HEK293T (cell line): ENCODE measurements at regions not wholly inside any gene's neighbourhood (a gene's known extent, or its start where the extent isn't known, plus 50 kb on each side); places are given as distances from the start of the nearest gene placed in this dataset.

ENCODE experiments used
- CTCF ChIA-PET: fragments of 350-600 bp; formaldehyde crosslinking; extraction: SDS; loops from one replicate; lab custom pipeline; 2021; ENCODE audit warnings: antibody characterized with exemption, inconsistent platforms; lab: Yijun Ruan, JAX
- POLR2A ChIA-PET: fragments of 350-600 bp; formaldehyde crosslinking; extraction: SDS; loops from one replicate; lab custom pipeline; 2020; ENCODE audit warnings: antibody characterized with exemption, inconsistent platforms; lab: Yijun Ruan, JAX
- DNase-seq: peaks from one replicate; pipeline ENCODE4 v3.0.0; 2012; ENCODE audit warnings: mixed read lengths; ENCODE audit errors: extremely low spot score
- ARNT ChIP-seq: fragments of 450-650 bp; IDR thresholded peaks from 2 replicates; pipeline ENCODE4 v1.6.1; 2017; ENCODE audit warnings: mild to moderate bottlenecking
- BHLHE40 ChIP-seq: fragments of 450-650 bp; IDR thresholded peaks from 2 replicates; pipeline ENCODE4 v1.6.1; 2016; ENCODE audit warnings: mild to moderate bottlenecking, moderate library complexity, borderline replicate concordance
- CTBP1 ChIP-seq: fragments of 450-650 bp; IDR thresholded peaks from 2 replicates; pipeline ENCODE4 v1.6.1; 2016; ENCODE audit warnings: borderline replicate concordance
- ELF4 ChIP-seq: fragments of 450-650 bp; IDR thresholded peaks from 2 replicates; pipeline ENCODE4 v1.6.1; 2017; ENCODE audit warnings: antibody characterized with exemption
- FOXA1 ChIP-seq: fragments of 450-650 bp; IDR thresholded peaks from 2 replicates; pipeline ENCODE4 v1.6.1; 2016; ENCODE audit warnings: mild to moderate bottlenecking
- FOXK2 ChIP-seq: fragments of 450-650 bp; IDR thresholded peaks from 2 replicates; pipeline ENCODE4 v1.6.1; 2016; ENCODE audit warnings: mild to moderate bottlenecking
- FOXM1 ChIP-seq: fragments of 450-650 bp; IDR thresholded peaks from 2 replicates; pipeline ENCODE4 v1.6.1; 2017; ENCODE audit warnings: mild to moderate bottlenecking, borderline replicate concordance
- HDGF ChIP-seq: fragments of 450-650 bp; IDR thresholded peaks from 2 replicates; pipeline ENCODE4 v1.6.1; 2017; ENCODE audit warnings: antibody characterized with exemption, borderline replicate concordance
- L3MBTL2 ChIP-seq: fragments of 450-650 bp; conservative IDR thresholded peaks from 2 replicates; pipeline ENCODE4 v1.6.1; 2016; ENCODE audit warnings: mild to moderate bottlenecking
- LEF1 ChIP-seq: fragments of 450-650 bp; IDR thresholded peaks from 2 replicates; pipeline ENCODE4 v1.6.1; 2017; ENCODE audit warnings: mild to moderate bottlenecking, borderline replicate concordance
- NFRKB ChIP-seq: fragments of 450-650 bp; IDR thresholded peaks from 2 replicates; pipeline ENCODE4 v1.6.1; 2016; ENCODE audit warnings: mild to moderate bottlenecking, moderate library complexity
- PKNOX1 ChIP-seq: fragments of 450-650 bp; IDR thresholded peaks from 2 replicates; pipeline ENCODE4 v1.6.1; 2016
- SP1 ChIP-seq: fragments of 450-650 bp; IDR thresholded peaks from 2 replicates; pipeline ENCODE4 v1.6.1; 2017
- SUZ12 ChIP-seq: fragments of 450-650 bp; IDR thresholded peaks from 2 replicates; pipeline ENCODE4 v1.6.1; 2016; ENCODE audit warnings: mild to moderate bottlenecking
- TARDBP ChIP-seq: fragments of 450-650 bp; IDR thresholded peaks from 2 replicates; pipeline ENCODE4 v1.6.1; 2016
- ZNF384 ChIP-seq: fragments of 450-650 bp; IDR thresholded peaks from 2 replicates; pipeline ENCODE4 v1.6.1; 2016

DNA sequence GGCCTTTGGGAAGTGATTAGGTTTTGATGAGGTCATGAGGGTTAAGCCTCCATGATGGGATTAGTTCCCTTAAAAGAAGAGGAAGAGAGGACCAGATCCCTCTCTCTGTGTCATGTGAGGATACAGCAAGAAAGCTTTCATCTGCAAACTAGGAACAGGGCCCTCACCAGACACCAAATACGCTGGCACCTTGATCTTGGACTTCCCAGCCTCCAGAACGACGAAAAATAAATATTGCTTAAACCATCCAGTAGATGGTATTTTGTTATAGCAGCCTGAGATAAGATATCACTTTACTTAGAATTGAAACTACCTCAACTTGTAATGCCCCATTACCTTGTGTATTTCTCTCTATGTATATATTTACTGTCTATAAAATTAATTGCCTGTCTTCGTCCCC is 65.4 kb upstream of the NNAT start:
- ChIA-PET CTCF (interaction anchor here (0.6 kb wide), 1 partner anchor 324 kb away, joined by 3 read pairs; no protein-coding TSS in a partner anchor), POLR2A (no interaction called here)
- DNase-seq, result no peak
- TF ChIP-seq ARNT (no peak), BHLHE40 (no peak), HDGF (no peak), ZNF384 (no peak)

GRCh38 chr20:37456948-37457347 is 64.1 kb upstream of the NNAT start:
- CTCF ChIA-PET, result no interaction called here
- DNase-seq, result no peak
- TF ChIP-seq ZNF384 (no peak), SP1 (no peak), NFRKB (no peak), FOXA1 (no peak), HDGF (no peak), FOXM1 (no peak), BHLHE40 (no peak), CTBP1 (no peak), PKNOX1 (no peak), LEF1 (no peak), SUZ12 (no peak), FOXK2 (no peak)
- POLR2A ChIA-PET, result no interaction called here

DNA sequence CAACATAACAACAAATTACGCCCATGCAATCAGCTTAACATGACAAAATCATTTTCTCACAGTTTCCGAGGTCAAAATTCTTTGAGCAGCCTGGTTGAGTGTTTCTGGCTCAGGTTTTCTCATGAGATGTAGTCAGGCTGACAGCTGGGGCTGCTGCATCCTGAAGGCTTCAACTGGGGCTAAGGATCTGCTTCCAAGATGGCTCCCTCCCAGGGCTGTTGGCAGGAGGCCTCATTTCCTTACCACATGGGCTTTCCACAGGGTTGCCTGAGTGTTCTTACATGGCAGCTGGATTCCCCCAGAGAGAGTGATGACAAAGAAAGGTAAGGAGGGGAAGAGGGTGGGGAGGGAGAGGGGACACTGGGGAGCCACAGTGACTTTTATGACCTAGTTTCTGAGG is 63.1 kb upstream of the NNAT start:
- ChIA-PET POLR2A (no interaction called here), CTCF (no interaction called here)
- no peak for DNase-seq
- TF ChIP-seq NFRKB, result no peak
- TF ChIP-seq TARDBP, result no peak
- no peak for TF ChIP-seq CTBP1
- no peak for TF ChIP-seq ZNF384
- TF ChIP-seq FOXK2, result no peak
- TF ChIP-seq ELF4, result no peak
- TF ChIP-seq HDGF, result no peak
- TF ChIP-seq FOXM1, result no peak
- TF ChIP-seq ARNT, result no peak
- TF ChIP-seq LEF1, result no peak
- no peak for TF ChIP-seq SUZ12
- no peak for TF ChIP-seq PKNOX1
- TF ChIP-seq BHLHE40, result no peak
- no peak for TF ChIP-seq SP1
- no peak for TF ChIP-seq L3MBTL2

- ChIA-PET CTCF (no interaction called here), POLR2A (no interaction called here)
- TF ChIP-seq FOXM1 (no peak), ELF4 (no peak), ZNF384 (no peak), LEF1 (no peak)
- DNase-seq, result no peak
Measured at GRCh38 chr20:37458761-37459160, 62.3 kb upstream of the NNAT start.

GRCh38 chr20:37461405-37461804 is 59.6 kb upstream of the NNAT start:
- ChIA-PET CTCF (no interaction called here), POLR2A (no interaction called here)
- TF ChIP-seq FOXK2 (no peak), HDGF (no peak), LEF1 (no peak), PKNOX1 (no peak), ZNF384 (no peak), FOXM1 (no peak), TARDBP (no peak), BHLHE40 (no peak), ELF4 (no peak), CTBP1 (no peak), NFRKB (no peak), L3MBTL2 (no peak), SUZ12 (no peak), SP1 (no peak), FOXA1 (no peak), ARNT (no peak)
- no peak for DNase-seq

- CTCF ChIA-PET, result no interaction called here
Measured at GRCh38 chr20:37463726-37464494, 57.1 kb upstream of the NNAT start.

More at GRCh38 chr20:37463726-37464494, 57.1 kb upstream of the NNAT start:
- POLR2A ChIA-PET, result no interaction called here
- TF ChIP-seq FOXA1, result no peak
- no peak for TF ChIP-seq ARNT
- TF ChIP-seq NFRKB, result no peak
- no peak for TF ChIP-seq TARDBP
- TF ChIP-seq ZNF384, result no peak
- no peak for DNase-seq
